SK-N-SH treated with all-trans-retinoic acid at 6 μM for 48 hours (cell line): ENCODE measurements at regions not wholly inside any gene's neighbourhood (a gene's known extent, or its start where the extent isn't known, plus 50 kb on each side); places are given as distances from the start of the nearest gene placed in this dataset.

Experiments
- ESRRG ChIP-seq: fragments of 250-450 bp; sonication (Bioruptor Pico); IDR thresholded peaks from 2 replicates; pipeline ENCODE4 v1.6.1; 2021; ENCODE audit warnings: mild to moderate bottlenecking
- SNAI2 ChIP-seq: fragments of 250-450 bp; sonication (Bioruptor Pico); IDR thresholded peaks from 2 replicates; pipeline ENCODE4 v1.5.0; 2020; ENCODE audit warnings: mild to moderate bottlenecking, moderate library complexity
- ZFP3 ChIP-seq: fragments of 250-450 bp; sonication (Bioruptor Pico); IDR thresholded peaks from 2 replicates; pipeline ENCODE4 v1.5.0; 2020; ENCODE audit warnings: mild to moderate bottlenecking, moderate library complexity
- TF ChIP-seq, protein P1 (sequence below): fragments of 250-450 bp; sonication (Bioruptor Pico); IDR thresholded peaks from 2 replicates; pipeline ENCODE4 v1.8.0; 2020; ENCODE audit warnings: mild to moderate bottlenecking, moderate library complexity, borderline replicate concordance

DNA sequence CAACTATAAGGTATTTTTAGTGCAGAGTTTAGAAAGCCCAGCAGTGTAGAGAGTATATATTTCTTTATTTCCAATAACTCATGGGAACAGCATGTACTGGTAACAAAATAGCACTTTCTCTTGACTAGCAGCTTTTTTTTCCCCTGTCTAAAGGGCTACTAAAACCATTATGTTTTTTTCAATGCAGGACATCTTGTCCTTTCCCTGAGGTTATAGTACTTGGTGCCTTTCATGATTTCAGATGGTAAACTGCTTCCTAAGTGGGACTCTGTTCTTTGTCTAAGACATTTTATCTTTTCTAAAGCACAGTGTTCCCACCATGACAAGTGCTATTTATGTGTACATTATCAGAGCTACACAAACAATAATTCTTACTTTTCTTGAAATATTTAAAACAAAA lies 122.3 kb downstream of the SLC24A2 start:
- TF ChIP-seq SNAI2 (CRISPR knock-in tag) (no peak), ZFP3 (CRISPR knock-in tag) (no peak), ESRRG (no peak)
- TF ChIP-seq, protein P1, sequence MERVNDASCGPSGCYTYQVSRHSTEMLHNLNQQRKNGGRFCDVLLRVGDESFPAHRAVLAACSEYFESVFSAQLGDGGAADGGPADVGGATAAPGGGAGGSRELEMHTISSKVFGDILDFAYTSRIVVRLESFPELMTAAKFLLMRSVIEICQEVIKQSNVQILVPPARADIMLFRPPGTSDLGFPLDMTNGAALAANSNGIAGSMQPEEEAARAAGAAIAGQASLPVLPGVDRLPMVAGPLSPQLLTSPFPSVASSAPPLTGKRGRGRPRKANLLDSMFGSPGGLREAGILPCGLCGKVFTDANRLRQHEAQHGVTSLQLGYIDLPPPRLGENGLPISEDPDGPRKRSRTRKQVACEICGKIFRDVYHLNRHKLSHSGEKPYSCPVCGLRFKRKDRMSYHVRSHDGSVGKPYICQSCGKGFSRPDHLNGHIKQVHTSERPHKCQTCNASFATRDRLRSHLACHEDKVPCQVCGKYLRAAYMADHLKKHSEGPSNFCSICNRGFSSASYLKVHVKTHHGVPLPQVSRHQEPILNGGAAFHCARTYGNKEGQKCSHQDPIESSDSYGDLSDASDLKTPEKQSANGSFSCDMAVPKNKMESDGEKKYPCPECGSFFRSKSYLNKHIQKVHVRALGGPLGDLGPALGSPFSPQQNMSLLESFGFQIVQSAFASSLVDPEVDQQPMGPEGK (CRISPR knock-in tag): no peak
